Fibroblast of skin of right biceps (primary cell): ENCODE measurements at regions not wholly inside any gene's neighbourhood (a gene's known extent, or its start where the extent isn't known, plus 50 kb on each side); places are given as distances from the start of the nearest gene placed in this dataset.
"Not testable (repeated sequence)": the region's sequence is repeated elsewhere in the genome, so short reads cannot be mapped to it uniquely, and the experiment has no call there.

Source experiments
- DNase-seq: peaks from one replicate; pipeline ENCODE4 v3.0.0-alpha.2; 2013

DNA sequence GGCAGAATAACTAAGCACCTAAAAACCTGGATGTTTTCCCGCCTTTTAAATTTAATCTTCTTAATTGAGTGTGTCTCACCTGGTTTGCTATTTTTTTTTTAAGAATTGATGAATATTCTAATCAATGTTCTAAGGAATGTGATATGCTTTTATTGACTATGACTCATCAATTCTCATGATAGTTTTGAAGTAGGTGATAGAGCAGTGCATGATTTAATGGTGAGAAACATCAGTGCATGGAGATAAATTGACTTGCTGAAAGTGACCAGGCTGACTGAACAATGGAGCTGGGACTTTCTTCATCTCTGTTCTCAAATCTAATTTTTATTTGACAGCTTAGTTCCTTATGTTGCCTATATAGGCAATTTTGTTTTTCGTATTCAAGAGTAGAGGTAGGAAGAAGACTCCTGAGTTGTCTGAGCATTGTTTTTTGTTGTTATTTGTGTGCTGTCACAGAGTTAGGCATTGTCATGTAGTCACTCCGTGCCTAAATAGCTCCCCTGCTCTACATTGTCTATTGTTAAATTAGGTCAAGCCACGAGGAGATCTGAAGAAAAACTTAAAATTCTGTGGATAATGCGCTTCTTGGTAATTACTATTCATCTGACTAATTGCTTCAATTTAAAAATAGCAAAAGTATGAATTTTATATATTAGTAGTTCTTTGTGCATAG lies 59.0 kb upstream of the NUTM2F start:
- DNase-seq = not testable (repeated sequence)

DNA sequence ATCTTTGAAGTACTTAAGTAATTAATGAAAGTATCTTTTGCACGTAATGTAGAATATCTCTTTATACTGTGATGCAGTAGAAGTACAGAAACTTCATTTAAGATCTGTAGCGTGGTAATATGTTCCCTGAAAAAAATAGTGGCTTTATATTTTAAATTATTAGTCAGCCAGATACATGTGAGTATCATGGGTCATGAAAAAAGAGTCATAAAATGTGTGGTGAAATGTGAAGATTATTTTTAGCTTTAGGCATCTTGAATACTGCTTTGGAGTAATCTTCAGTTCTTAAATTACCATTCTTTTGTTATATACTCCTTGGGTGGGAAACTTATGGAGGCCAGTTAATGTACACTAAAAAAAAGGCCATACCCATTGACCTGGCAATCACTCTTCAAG lies 59.6 kb upstream of the NUTM2F start:
- DNase-seq = not testable (repeated sequence)

DNA sequence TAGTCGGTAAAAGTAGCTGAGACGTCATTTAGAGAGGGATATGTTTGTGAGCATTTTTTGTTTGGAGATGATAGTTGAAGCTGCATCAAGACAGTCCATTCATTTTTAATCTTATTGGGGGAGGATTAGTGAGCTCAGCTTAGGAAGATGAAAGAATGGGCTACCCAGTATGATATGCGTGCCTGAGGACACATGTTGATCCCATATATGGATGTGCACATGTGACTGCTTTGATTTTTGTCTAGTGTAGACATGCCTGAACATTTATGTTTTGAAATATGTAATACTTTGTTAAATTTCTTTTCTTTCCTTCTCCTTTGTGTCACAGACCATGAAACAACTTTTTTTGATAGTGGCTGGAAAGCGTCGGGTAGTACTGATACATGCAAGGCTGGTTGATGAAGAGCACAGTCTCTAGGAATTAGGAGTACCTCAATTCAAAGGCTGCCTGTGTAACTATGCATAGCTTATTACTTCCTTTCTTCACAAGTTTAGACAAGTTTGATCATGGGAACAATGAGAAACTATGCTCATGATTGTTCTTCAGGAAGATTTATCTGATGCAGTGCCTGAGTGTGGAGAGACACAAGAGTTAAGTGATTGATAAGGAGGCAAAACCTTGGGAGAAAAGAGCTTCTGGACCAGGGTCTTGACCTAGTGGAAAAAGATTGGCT lies 62.1 kb upstream of the NUTM2F start:
- not testable (repeated sequence) for DNase-seq

DNA sequence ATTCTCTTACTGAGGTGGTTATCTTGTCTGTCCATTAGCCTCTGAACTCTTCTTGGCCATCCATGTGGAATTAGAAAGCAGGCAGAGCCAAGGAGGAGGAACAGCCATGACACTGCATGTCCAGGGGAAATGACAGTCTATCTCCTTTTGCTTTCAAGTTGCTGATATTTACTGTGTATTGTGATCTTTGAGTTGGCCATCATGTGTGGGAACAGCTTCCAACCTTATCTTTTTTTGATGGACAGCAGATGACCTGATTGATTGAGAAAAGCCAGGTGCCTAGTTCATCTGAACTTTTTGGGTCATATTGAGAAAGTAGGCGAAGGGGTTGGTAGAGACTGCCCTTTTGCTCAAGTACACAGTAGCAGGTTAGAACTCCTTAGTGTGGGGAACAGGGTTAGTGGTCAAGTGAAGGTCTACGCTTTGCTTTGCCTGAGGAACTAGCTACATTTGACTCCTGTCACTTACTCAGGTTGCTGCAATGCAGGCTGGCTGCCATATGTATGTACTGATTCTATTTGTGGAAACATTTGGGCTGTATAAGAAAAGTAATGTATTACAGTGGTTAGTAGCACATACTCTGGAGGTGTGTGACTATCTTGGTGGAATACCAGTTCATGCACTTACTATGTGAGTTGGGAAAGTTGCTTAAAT lies 64.7 kb upstream of the NUTM2F start:
- DNase-seq = not testable (repeated sequence)

DNA sequence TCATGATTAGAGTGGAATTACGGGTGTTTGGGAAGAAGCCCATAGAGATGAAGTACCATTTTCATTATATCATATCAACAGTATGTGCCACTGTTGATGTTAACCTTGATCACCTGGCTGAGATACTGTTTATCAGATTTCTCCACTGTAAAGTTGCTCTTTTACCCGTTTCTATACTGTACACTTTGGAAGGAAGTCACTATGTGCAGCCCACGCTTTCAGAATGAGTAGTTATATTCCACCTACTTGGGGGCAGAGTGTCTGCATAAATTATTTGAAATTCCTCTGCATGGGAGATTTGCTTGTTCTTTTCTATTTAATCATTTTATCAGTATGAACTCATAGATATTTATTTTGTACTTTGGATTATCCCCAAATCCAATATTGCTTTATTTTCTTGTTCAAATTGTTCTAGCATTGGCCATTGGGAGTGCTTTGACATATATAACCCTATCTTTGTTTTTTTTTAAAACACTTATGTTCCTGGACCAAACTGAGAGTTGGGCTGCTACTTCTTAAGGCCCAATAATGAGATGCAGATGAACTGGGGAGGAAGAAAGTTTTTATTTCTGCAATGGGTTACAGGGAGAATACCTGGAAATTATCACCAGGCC lies 69.4 kb upstream of the NUTM2F start:
- not testable (repeated sequence) for DNase-seq

DNA sequence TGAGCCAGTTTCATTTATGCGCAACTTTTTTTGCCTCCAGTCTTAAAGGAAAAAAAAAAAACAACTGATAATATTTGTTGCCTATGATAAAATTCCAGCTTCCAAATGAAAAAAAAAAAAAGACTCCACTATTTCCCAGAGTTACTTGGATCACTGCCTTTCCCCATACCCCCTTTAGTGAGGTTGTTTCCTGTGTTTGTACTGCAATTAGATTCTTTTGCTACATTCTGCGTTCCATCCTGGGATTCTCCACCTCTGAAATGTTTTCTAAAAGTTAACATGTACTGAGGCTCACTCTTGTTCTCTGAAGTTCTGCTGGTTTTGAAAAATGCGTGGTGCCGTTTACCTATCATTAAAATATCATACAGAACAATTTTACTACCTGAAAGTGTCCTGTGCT lies 72.0 kb upstream of the NUTM2F start:
- not testable (repeated sequence) for DNase-seq

DNA sequence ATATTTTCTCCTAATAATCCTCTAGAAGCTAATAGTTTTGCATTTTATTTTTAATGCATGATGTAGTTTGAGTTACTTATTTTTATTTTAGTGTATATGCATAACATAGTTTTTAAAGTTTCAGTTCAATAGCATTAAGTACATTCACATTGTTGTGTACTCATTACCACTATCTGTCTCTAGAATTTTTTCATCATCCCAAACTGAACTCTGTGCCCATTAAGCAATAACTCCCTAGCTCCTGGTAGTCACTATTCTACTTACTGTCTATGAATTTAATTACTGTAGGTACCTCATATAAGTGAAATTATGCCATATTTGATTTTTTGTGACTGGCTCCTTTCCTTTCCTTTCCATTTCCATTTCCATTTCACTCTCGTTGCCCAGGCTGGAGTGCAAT lies 74.4 kb upstream of the NUTM2F start:
- DNase-seq = not testable (repeated sequence)

DNA sequence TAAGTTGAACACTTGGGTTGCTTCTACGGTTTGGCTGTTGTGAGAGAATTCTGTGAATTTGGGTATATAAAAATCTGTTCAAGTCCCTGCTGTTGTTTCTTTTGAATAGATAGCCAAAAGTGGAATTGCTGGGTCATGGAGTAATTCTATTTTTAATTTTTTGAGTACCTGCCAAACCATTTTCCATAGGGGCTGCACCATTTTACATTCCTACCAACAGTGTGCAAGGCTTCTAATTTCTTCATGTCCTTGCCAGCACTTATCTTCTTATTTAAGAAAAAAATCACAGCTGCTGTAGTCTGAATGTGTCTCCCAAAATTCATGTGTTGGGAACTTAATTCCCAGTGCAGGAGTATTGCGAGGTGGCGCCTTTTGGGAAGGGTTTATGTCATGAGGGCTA lies 75.1 kb upstream of the NUTM2F start:
- peak; percentile 32 for DNase-seq

DNA sequence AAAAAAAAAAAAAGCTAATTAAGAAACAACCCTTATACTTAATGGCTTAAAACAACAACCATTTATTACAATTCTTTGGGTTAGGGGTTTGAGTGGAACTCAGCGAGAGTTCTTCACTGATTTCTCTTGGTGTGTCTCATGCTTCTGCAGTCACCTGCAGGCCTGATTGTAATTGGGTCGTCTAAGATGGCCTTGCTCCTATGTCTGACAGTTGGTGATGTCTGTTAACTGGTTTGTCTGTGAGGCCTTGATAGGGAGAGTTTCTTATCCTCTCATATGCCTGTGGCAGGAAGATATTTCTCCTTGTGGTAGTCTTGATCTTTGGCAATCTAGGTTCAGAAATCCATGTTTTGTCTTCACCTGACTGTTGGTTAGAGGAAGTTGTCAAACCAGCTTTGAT lies 85.2 kb upstream of the NUTM2F start:
- not testable (repeated sequence) for DNase-seq

DNA sequence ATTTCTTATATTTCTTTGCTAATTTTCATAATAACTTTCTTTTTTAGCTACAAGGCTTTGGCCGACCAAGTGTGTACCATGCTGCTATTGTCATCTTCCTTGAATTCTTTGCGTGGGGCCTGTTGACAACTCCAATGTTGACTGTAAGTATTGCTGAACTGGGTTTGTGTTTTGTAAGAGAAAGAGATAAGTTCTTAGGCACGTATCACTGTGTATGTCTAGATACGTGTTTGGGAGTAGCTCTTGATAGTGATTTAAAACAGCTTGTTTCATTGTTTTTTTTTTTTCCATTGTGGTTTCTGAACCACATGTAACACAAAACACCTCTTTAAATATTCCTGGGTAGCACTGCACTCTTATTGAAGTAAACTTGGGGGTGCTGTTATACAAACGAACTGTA lies 86.7 kb upstream of the NUTM2F start:
- not testable (repeated sequence) for DNase-seq

DNA sequence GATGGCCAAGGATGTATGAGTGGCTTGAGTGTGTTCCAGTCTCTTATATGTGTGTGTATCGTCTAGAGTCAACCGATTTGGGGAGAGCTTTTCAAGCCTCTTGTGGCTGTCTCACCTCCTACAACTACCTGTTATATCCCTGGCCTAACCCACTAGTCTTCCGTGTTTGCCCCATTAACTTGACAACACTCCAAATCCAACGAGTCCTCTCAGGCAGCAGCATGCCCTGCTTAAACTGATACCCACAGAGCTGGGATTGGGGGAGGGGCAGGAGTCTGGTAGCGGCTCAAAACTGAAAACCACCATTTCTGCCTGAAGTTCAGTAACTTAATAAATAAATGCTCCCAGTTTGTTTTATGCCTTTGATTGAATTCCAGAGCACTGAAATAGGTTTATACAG lies 91.7 kb upstream of the NUTM2F start:
- not testable (repeated sequence) for DNase-seq

DNA sequence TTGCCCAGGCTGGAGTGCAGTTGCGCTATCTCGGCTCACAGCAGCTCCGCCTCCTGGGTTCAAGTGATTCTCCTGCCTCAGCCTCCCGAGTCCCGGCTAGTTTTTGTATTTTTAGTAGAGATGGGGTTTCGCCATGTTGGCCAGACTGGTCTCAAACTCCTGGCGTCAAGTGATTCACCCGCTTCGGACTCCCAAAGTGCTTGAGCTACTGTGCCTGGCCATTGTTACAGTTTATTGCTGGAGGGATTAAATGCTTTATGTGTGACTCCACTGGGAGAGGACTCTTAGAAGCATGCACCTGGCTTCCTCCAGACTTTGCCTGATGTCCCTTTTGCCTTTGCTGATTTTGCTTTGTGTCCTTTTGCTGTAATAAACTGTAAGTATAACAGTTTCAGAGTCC lies 93.5 kb upstream of the NUTM2F start:
- DNase-seq = not testable (repeated sequence)

DNA sequence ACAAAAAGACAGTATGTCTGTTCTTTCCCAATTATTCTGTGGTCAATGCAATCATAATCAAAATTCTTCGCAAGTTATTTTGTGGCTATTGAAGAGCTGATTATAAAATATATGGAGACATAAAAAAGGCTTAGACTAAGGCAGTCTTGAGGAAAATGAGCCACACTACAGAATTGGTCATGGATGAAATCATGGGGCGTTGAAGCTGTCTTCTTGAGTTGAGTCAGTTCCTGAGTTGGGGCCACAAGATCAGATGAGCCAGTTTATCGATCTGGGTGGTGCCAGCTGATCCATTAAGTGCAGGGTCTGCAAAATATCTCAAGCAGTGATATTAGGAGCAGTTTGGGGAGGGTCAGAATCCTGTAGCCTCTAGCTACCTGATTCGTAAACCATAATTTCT lies 96.9 kb upstream of the NUTM2F start:
- not testable (repeated sequence) for DNase-seq

DNA sequence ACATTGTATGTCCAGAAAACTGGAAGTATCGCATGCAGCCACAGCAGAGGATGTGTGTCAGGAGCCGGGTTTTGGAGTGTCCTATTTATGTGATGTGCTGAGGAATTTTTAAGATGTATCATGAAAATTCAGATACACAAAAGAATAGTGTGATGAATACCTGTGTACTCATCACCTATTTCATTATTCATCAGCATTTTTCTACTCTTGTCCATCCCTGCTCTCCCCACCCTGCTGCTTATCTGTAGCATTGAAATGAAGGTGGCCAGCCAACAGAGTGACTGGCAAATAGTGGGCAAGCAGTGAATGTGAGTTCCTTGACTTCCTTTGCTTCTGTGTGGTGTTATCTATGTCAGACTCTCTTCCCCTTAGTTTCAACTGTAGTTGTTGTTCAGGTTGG lies 108.7 kb upstream of the NUTM2F start:
- not testable (repeated sequence) for DNase-seq

DNA sequence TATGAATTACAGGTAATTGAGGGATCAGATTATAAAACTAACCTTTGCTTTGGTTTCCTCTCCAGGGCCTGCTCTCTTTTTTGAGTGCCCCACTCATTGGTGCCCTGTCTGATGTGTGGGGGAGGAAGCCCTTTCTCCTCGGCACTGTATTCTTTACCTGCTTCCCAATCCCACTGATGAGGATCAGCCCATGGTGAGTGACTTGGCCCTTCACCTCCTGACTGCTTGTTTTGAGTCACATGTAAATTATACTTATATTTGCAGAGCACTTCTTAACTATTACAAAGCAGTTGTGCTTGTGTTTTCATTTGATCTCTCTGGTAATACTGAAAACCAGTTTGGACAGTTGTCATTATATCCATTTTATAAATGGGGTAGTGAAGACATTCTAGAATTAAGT lies 109.9 kb upstream of the NUTM2F start:
- not testable (repeated sequence) for DNase-seq

DNA sequence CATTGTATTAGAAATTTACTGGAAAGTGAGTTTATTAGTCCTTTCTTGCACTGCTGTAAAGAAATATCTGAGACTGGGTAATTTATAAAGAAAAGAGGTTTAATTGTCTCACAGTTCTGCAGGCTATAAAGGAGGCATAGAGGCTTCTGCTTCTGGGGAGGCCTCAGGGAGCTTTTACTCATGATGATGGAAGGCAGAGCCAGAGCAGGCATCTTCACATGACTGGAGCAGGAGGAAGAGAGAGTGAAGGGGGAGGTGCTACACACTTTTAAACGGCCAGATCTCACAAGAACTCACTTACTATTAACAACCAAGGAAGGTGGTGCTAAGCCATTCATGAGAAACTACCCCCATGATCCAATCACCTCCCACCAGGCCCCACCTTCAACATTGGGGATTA lies 112.7 kb upstream of the NUTM2F start:
- not testable (repeated sequence) for DNase-seq

DNA sequence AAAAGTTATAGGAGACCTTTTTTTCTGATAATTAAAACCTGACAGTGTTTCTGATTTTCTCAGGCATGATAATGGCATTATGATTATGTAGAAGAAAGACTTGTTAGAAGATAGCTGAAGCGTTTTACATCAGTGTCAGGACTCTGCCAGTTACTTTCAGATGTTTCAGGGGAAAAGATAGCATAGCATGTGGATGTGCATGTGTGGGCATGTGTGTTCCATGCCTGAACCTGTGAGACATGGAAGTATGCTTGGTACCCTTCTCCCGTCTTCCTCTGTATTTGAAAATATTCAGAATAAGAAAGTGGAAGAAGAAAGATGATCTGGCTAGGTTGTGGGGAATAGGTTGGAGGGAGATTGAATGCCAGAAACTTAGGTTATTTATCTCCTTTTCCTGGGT lies 113.1 kb upstream of the PCAT7 start:
- no peak for DNase-seq

DNA sequence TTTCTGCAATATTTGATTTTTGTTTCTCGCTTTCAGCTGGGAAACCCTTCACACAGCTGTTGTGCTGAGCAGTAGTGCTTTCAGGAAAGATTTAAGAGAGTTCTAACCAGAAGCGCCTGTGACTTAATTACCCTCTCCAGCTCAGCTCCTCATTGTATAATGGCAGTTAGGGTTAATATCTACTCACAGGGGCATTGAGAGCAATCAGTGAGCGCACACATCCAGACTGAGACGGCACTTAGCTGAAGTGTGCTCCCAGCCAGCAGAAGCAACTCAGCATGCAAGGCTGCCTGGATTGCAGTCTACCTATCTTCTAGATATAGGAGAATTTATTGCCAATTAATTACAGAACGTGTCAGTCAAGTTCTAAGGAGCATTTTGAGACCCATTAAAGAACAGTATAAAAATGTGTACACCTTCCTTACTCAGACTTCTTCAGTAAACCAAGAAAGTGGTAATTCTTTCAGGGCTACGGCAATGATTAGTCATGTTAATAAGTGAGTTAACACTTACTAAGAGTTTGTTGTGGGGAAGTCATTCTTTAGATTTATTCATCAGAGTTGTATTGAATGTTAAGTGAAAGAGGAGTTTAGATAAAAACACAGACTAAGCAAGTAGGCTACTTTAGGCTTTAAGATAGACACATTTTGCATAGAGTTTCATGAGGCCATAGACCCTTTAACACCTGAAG lies 111.7 kb upstream of the PCAT7 start:
- DNase-seq = no peak

DNA sequence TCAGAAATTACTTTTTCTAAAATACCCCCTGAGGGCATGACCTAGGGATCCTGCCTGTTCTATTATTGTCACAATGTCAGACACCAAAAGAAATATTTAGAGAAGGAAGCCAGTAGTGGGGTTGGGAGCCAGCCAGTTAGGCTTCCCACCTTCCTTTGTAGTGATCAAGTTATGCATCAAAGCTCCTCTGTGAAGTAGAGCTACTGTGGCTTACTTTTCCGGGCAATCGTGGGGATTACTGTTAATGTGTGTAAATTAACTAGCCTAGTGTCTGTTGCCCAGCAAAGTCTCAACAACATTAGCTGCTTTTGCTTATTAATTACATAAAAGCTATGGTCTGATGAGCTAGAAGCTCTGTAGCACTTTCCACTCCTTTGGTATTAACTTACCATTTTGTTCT lies 109.0 kb upstream of the PCAT7 start:
- no peak for DNase-seq

DNA sequence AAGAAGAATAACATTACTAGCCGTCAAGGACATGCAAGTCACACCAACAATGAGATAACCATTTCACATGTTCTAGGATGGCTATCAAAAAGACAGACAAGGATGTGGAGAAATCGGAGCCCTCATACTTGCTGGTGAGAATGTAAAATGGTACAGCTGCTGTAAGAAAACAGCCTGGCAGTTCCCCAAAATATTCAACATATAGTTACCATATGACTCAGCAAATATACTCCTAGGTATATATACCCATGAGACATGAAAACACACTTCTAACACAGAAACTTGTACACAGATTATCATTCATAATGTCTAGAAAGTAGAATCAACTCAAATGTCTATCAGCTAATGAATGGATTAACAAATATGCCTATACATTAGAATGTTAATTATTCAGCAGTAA lies 105.4 kb upstream of the PCAT7 start:
- no peak for DNase-seq

DNA sequence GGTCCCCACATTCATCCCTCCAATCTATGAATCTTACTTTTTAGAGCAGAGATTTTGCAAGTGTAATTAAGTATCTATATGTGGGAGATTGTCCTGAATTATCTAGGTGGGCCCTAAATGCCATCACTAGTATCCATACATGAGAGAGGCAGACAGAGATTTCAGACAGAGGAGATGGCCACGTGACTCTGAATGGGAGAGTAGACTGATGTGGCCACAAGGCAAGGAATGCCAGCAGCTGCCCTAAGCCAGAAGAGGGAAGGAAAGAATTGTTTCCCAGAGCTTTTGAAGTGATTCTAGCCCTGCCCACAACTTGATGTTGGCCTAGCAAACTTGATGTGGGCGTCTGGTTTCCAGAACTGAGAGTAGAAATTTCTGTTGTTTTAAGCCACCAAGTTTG lies 90.1 kb upstream of the PCAT7 start:
- DNase-seq = no peak

DNA sequence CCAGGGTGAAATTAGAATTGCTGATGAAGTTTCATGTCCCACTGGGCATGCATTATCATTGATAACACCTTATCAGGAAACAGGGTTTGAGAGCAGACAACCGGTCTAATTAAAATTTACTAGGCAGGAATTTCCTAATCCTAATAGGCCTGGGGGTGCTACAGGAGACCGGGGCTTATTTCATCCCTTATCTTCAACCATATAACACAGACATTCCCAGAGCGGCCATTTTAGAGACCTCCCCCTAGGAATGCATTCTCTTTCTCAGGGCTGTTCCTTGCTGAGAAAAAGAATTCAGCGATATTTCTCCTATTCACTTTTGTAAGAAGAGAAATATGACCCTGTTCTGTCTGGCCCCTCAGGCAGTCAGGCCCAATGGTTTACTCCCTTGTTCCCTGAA lies 82.8 kb upstream of the PCAT7 start:
- not testable (repeated sequence) for DNase-seq

DNA sequence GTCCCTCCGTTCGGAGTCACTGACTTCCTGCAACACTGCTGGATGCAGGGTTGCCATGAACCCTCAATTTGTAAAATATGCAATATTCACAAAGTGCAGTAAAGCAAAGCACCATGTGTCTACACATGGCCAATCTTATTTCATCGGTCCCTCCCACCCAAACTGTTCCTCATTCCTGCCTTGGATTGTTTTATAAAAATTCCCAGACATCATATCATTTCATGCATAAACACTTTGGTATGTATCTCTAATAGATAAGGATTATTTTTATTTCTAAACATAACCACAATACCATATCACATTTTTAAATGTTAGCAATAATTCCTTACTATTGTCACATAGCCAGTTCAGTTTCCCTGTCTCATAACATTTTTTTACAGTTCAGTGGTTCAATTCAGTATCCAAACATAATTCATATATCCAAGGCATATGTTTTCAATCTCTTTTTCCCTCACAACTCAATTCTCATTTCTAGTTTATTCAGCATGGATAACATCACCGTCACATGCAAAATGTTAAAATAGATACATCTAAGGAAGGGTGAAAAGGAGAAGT lies 82.0 kb upstream of the PCAT7 start:
- peak; percentile 69 for DNase-seq
